ENCODE measurements at regions not wholly inside any gene's neighbourhood (a gene's known extent, or its start where the extent isn't known, plus 50 kb on each side); places are given as distances from the start of the nearest gene placed in this dataset.
"Not testable (repeated sequence)": the region's sequence is repeated elsewhere in the genome, so short reads cannot be mapped to it uniquely, and the experiment has no call there.

DNA sequence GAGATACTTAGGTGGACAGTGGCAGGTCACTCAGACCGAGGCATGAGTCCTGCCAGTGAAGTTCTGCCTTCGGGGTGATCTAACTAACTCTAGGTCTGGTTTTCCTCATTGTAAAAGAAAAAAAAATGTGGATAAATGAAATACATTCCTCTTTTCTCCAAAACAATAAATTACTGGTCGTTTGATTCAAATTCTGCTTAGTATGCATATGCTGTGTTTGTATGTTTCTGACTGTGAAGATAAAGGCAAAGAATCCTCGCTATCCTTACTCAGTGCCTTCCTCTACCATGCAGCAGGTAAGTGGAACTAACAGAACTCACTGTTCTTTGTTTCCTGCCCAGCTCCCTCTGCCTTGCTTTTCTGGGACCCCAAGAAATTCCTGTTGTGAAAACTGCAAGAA lies 330.1 kb downstream of the SUCLG1 start:
- Histone ChIP-seq H3K9ac (no peak overlapping the region), H4K20me1 (no peaks in the 10 kb centered on the region), H3K4me3 (no peak overlapping the region), H3K36me3 (no peaks in the 10 kb centered on the region), H3K27ac (no peak overlapping the region), H3K4me2 (no peak overlapping the region), H3K27me3 (no peaks in the 10 kb centered on the region), H3K9me3 (peaks cover 6% of the 10 kb centered on the region; the same call in 1 of the 2 replicates), H3K4me1 (no peaks in the 10 kb centered on the region)
- TF ChIP-seq Cebpa-rat (IDR thresholded peaks at IDR 0.05) = no peak

DNA sequence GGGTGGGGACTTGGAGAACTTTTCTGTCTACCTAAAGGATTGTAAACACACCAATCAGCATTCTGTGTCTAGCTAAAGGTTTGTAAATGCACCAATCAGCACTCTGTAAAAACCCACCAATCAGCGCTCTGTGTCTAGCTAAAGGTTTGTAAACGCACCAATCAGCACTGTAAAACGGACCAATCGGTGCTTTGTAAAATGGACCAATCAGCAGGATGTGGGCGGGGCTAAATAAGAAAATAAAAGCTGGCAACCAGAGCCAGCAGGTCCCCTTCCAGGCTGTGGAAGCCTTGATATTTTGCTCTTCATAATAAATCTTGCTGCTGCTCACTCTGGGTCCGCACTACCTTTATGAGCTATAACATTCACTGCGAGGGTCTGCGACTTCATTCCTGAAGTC lies 331.3 kb downstream of the SUCLG1 start:
- not testable (repeated sequence) for H3K4me3 ChIP-seq, H3K27ac ChIP-seq, H3K36me3 ChIP-seq, H3K4me1 ChIP-seq, H3K9ac ChIP-seq, H3K9me3 ChIP-seq, H3K27me3 ChIP-seq, H4K20me1 ChIP-seq, H3K4me2 ChIP-seq

DNA sequence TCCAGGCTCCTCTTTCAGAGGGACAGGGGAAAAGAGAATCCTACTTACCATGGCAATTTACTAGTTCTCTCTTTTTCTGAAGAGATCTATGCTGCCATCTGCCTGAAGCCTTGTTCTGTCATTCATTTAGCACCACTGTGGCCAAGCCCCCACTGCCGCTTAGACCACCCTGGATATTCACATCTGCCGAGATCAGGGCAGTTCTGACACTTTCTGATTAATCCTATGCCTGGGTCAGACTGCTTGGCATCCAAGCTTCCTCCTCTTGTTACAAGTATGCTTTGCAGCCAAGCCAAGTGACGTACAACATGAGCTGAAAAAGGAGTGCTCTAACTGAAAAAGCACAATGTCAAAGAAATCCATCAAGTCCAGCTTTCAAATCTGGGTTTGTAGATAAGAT lies 332.6 kb downstream of the SUCLG1 start:
- no peak overlapping the region for H3K4me2 ChIP-seq
- H3K4me1 ChIP-seq = no peaks in the 10 kb centered on the region
- peaks cover 6% of the 10 kb centered on the region; the same call in 1 of the 2 replicates for H3K9me3 ChIP-seq
- H3K27me3 ChIP-seq = no peaks in the 10 kb centered on the region
- no peak overlapping the region for H3K4me3 ChIP-seq
- H4K20me1 ChIP-seq = no peaks in the 10 kb centered on the region
- no peak for TF ChIP-seq Cebpa-rat (IDR thresholded peaks at IDR 0.05)
- H3K36me3 ChIP-seq = no peaks in the 10 kb centered on the region
- no peak overlapping the region for H3K27ac ChIP-seq
- H3K9ac ChIP-seq = no peak overlapping the region

DNA sequence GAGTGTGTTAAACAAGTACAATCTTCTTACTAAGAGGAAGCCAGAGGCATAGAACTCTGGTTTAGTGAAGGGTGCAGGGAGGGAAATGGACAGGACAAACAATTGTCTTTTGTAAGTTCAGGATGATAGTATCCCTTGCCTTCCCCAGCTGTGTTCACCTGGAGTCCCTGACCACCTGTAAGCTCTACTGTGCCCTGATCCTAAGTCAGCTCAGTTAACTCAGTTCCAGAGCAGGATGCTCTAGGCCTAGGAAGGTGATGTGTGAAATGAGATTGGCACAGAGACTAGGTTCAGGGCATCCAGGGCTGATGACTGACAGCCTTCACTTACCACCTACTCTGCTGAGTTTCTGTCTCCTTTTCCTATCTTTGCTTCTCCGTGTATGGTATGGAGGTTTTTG lies 333.0 kb downstream of the SUCLG1 start:
- Histone ChIP-seq H3K27ac (no peak overlapping the region), H3K36me3 (no peaks in the 10 kb centered on the region), H3K4me3 (no peak overlapping the region), H3K27me3 (no peaks in the 10 kb centered on the region), H3K4me1 (no peaks in the 10 kb centered on the region), H3K9ac (no peak overlapping the region), H4K20me1 (no peaks in the 10 kb centered on the region), H3K9me3 (peaks cover 6% of the 10 kb centered on the region; the same call in 1 of the 2 replicates), H3K4me2 (no peak overlapping the region)
- no peak for TF ChIP-seq Cebpa-rat (IDR thresholded peaks at IDR 0.05)

DNA sequence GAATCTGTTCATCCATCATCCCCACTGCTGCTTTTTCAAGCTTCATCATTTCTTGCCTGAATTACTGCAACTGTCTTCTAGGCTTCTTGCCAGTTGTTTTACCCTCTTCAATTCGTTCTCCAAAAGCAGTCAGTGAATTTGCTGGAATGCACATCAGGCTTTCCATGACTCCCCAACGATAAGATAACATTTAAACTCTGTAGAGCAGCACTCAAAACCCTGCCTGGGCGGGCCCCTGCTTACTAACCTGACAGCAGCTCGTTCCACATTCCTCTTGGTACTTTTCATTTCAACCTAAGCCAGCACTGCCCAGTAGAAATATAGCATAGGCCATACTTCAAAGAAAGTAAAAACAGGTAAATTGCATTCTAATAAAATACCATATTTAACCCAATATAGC lies 342.9 kb downstream of the SUCLG1 start:
- no peak for TF ChIP-seq Cebpa-rat (IDR thresholded peaks at IDR 0.05)
- H3K4me3 ChIP-seq = no peak overlapping the region
- peaks cover 10% of the 10 kb centered on the region for H3K9me3 ChIP-seq
- no peak overlapping the region for H3K9ac ChIP-seq
- no peak overlapping the region for H3K27ac ChIP-seq
- no peaks in the 10 kb centered on the region for H3K36me3 ChIP-seq
- no peaks in the 10 kb centered on the region for H3K4me1 ChIP-seq
- no peak overlapping the region for H3K4me2 ChIP-seq
- H4K20me1 ChIP-seq = no peaks in the 10 kb centered on the region
- no peaks in the 10 kb centered on the region for H3K27me3 ChIP-seq

DNA sequence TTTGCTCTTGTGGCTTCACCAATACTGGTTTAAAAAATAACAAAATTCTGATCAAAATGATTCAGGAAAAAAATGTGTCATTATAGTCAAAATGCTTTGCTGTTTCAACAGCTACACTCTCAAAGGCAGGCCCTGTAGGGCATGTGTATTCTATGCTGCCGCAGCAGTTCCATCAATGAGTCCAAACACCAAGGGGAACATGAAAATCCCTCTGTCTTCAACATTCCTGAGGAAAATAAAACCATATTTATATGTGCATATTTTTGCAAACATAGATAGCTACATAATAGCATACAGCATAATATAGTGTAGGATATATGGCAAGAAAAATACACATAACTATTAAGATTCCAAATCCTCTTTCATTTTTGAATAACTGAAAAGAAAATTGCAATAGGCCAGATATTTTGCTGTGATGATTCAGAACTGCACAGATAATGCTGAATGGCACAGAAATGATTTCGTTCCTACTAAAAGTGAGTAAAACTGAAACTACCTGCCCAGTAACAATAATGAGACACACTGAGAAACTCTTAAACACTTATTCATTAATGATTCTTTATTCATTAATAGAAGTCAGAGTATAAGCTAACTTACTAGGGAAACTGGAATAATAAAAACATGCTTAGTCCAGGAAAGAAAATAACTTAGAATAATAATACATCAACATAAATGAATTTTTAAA lies 343.8 kb downstream of the SUCLG1 start:
- Histone ChIP-seq H3K27me3 (no peaks in the 10 kb centered on the region), H3K27ac (no peak overlapping the region), H3K9ac (no peak overlapping the region), H4K20me1 (no peaks in the 10 kb centered on the region), H3K4me1 (no peaks in the 10 kb centered on the region), H3K4me2 (no peak overlapping the region), H3K4me3 (no peak overlapping the region), H3K36me3 (no peaks in the 10 kb centered on the region), H3K9me3 (peaks cover 10% of the 10 kb centered on the region)
- TF ChIP-seq Cebpa-rat (IDR thresholded peaks at IDR 0.05) = no peak

DNA sequence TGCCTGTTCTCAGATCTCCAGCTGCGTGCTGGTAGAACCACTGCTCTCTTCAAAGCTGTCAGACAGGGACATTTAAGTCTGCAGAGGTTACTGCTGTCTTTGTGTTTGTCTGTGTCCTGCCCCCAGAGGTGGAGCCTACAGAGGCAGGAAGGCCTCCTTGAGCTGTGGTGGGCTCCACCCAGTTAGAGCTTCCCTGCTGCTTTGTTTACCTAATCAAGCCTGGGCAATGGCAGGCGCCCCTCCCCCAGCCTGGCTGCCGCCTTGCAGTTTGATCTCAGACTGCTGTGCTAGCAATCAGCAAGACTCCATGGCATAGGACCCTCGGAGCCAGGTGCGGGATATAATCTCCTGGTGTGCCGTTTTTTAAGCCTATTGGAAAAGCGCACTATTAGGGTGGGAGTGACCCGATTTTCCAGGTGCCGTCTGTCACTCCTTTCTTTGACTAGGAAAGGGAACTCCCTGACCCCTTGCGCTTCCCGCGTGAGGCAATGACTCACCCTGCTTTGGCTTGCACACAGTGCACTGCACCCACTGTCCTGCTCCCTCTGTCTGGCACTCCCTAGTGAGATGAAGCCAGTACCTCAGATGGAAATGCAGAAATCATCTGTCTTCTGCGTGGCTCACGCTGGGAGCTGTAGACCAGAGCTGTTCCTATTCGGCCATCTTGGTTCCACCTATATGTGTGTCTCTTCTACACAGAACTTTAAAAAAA lies 355.1 kb downstream of the SUCLG1 start:
- H3K27ac ChIP-seq, H3K9me3 ChIP-seq, H4K20me1 ChIP-seq, H3K36me3 ChIP-seq, H3K9ac ChIP-seq, H3K4me1 ChIP-seq, H3K4me2 ChIP-seq, H3K4me3 ChIP-seq, H3K27me3 ChIP-seq: not testable (repeated sequence)

DNA sequence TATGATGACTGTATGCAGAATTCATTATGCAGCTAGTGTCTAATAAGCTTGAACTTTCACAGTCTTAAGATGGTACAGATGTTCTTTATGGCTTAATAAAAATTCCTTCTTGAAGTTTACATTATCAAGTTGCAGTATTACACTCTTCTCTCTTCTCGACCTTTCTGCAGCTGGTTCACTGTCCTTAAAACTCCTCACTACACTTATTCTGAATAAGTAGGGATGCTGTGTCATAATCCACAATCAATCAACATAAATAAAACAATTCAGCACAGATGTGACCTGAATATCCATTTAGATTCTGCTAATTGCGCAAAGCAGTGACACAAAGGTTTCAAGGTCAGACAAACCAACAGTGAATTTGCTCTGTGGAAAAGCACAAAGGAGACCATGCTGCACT lies 356.8 kb downstream of the SUCLG1 start:
- no peaks in the 10 kb centered on the region for H3K27me3 ChIP-seq
- H3K4me2 ChIP-seq = no peak overlapping the region
- no peak overlapping the region for H3K9ac ChIP-seq
- no peaks in the 10 kb centered on the region for H3K36me3 ChIP-seq
- H3K4me3 ChIP-seq = no peak overlapping the region
- H3K9me3 ChIP-seq = peaks cover 8% of the 10 kb centered on the region
- no peaks in the 10 kb centered on the region for H3K4me1 ChIP-seq
- TF ChIP-seq Cebpa-rat (IDR thresholded peaks at IDR 0.05) = no peak
- no peak overlapping the region for H3K27ac ChIP-seq
- H4K20me1 ChIP-seq = no peaks in the 10 kb centered on the region

DNA sequence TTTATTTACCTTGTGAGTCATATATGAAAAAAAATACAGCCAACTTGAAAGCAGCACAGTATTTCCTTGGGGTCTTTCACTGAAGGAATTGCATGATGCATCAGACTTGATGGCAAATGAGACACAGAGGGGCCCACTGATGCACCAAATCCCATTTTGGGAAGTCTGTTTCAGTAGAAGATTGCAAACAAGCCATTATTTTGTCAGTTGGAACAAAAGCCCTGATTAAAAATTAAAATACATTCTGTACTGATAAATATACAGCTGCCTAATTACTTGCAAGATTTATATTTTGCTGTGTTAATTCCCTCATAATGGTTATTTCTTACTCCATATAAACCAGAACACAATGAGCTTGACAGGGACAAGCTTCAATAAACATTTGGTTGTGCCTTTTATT lies 370.4 kb downstream of the SUCLG1 start:
- Histone ChIP-seq H3K4me3 (no peak overlapping the region), H3K9me3 (peaks cover 14% of the 10 kb centered on the region), H3K27me3 (no peaks in the 10 kb centered on the region), H3K4me2 (no peak overlapping the region), H3K36me3 (no peaks in the 10 kb centered on the region), H3K9ac (no peak overlapping the region), H4K20me1 (no peaks in the 10 kb centered on the region), H3K4me1 (no peaks in the 10 kb centered on the region), H3K27ac (no peak overlapping the region)
- no peak for TF ChIP-seq Cebpa-rat (IDR thresholded peaks at IDR 0.05)

DNA sequence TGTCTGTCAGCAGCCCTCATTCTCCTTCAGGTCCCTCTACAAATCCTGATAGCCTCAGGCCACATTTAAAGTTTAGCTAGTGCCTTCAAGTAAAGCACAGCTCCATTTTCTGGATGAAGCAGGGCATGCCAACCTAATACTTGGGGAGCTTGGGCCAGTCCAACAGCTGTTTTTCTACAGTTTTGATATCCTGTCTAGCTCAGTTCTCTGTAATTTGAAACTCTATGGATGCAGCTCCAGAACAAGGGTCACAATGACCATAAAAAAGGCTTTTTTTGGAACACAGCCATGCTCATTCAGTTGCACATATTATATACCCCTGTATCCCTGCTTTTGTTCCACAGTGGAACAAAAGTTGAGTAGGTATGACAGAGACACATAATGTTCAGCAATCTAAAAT lies 373.5 kb downstream of the SUCLG1 start:
- H3K9me3 ChIP-seq = no peaks in the 10 kb centered on the region
- H3K4me1 ChIP-seq = no peaks in the 10 kb centered on the region
- H3K27me3 ChIP-seq = no peaks in the 10 kb centered on the region
- H3K27ac ChIP-seq = no peak overlapping the region
- no peaks in the 10 kb centered on the region for H4K20me1 ChIP-seq
- no peak for TF ChIP-seq Cebpa-rat (IDR thresholded peaks at IDR 0.05)
- no peaks in the 10 kb centered on the region for H3K36me3 ChIP-seq
- H3K9ac ChIP-seq = no peak overlapping the region
- H3K4me3 ChIP-seq = no peak overlapping the region
- H3K4me2 ChIP-seq = no peak overlapping the region
